Stimulated activated naive CD8-positive, alpha-beta T cell treated with anti-CD3 and anti-CD28 coated beads, Interleukin-15, Interleukin-2, amounts not matched to agents 100 ng/mL and 50 ng/mL, for 24 hours (primary cell): ENCODE measurements at regions not wholly inside any gene's neighbourhood (a gene's known extent, or its start where the extent isn't known, plus 50 kb on each side); places are given as distances from the start of the nearest gene placed in this dataset.

Experiments
- H3K27ac Mint-ChIP-seq: one replicate; pipeline ENCODE4 v1.8.0; 2021; ENCODE audit warnings: mild to moderate bottlenecking, mixed read lengths
- H3K27me3 Mint-ChIP-seq: one replicate; pipeline ENCODE4 v1.8.0; 2021; ENCODE audit warnings: mixed read lengths
- H3K36me3 Mint-ChIP-seq: one replicate; pipeline ENCODE4 v1.8.0; 2021; ENCODE audit warnings: low read depth, mixed read lengths
- H3K4me1 Mint-ChIP-seq: one replicate; pipeline ENCODE4 v1.8.0; 2021; ENCODE audit warnings: low read depth, mixed read lengths
- H3K4me3 Mint-ChIP-seq: one replicate; pipeline ENCODE4 v1.8.0; 2021; ENCODE audit warnings: mild to moderate bottlenecking, mixed read lengths
- H3K9me3 Mint-ChIP-seq: one replicate; pipeline ENCODE4 v1.8.0; 2021; ENCODE audit warnings: mixed read lengths

GRCh38 chr5:118033686-118034338 is 954.5 kb downstream of the DTWD2 start:
- no peaks in the 10 kb centered on the region for H3K4me1 Mint-ChIP-seq

GRCh38 chr5:118029807-118030206 is 958.5 kb downstream of the DTWD2 start:
- Mint-ChIP-seq H3K27ac (no peak overlapping the region), H3K4me1 (no peaks in the 10 kb centered on the region)

More at GRCh38 chr5:118033686-118034338, 954.5 kb downstream of the DTWD2 start:
- Mint-ChIP-seq H3K27ac (no peak overlapping the region), H3K27me3 (no peaks in the 10 kb centered on the region), H3K36me3 (no peaks in the 10 kb centered on the region), H3K9me3 (peaks cover 7% of the 10 kb centered on the region), H3K4me3 (no peak overlapping the region)

GRCh38 chr5:118022062-118022461 is 966.3 kb downstream of the DTWD2 start:
- no peaks in the 10 kb centered on the region for H3K27me3 Mint-ChIP-seq
- H3K27ac Mint-ChIP-seq = no peak overlapping the region
- no peaks in the 10 kb centered on the region for H3K9me3 Mint-ChIP-seq
- no peak overlapping the region for H3K4me3 Mint-ChIP-seq
- H3K4me1 Mint-ChIP-seq = no peaks in the 10 kb centered on the region
- H3K36me3 Mint-ChIP-seq = no peaks in the 10 kb centered on the region

More at GRCh38 chr5:118029807-118030206, 958.5 kb downstream of the DTWD2 start:
- H3K27me3 Mint-ChIP-seq = no peaks in the 10 kb centered on the region
- H3K9me3 Mint-ChIP-seq = peaks cover 7% of the 10 kb centered on the region
- H3K4me3 Mint-ChIP-seq = no peak overlapping the region
- no peaks in the 10 kb centered on the region for H3K36me3 Mint-ChIP-seq

- H3K9me3 Mint-ChIP-seq = no peaks in the 10 kb centered on the region
- no peak overlapping the region for H3K27ac Mint-ChIP-seq
These were observed 970.8 kb downstream of the DTWD2 start for GRCh38 chr5:118017536-118017935.

GRCh38 chr5:118016396-118016795 is 972.0 kb downstream of the DTWD2 start:
- H3K27ac Mint-ChIP-seq = no peak overlapping the region
- H3K4me1 Mint-ChIP-seq = no peaks in the 10 kb centered on the region
- H3K36me3 Mint-ChIP-seq = no peaks in the 10 kb centered on the region
- no peaks in the 10 kb centered on the region for H3K27me3 Mint-ChIP-seq
- H3K9me3 Mint-ChIP-seq = no peaks in the 10 kb centered on the region
- H3K4me3 Mint-ChIP-seq = no peak overlapping the region

More at GRCh38 chr5:118017536-118017935, 970.8 kb downstream of the DTWD2 start:
- no peak overlapping the region for H3K4me3 Mint-ChIP-seq
- no peaks in the 10 kb centered on the region for H3K4me1 Mint-ChIP-seq
- H3K36me3 Mint-ChIP-seq = no peaks in the 10 kb centered on the region
- H3K27me3 Mint-ChIP-seq = no peaks in the 10 kb centered on the region

- H3K27ac Mint-ChIP-seq = no peak overlapping the region
- H3K4me3 Mint-ChIP-seq = no peak overlapping the region
- no peaks in the 10 kb centered on the region for H3K4me1 Mint-ChIP-seq
- H3K27me3 Mint-ChIP-seq = no peaks in the 10 kb centered on the region
- no peaks in the 10 kb centered on the region for H3K9me3 Mint-ChIP-seq
- no peaks in the 10 kb centered on the region for H3K36me3 Mint-ChIP-seq
These were observed 972.8 kb downstream of the DTWD2 start for GRCh38 chr5:118015511-118015910.

GRCh38 chr5:118009741-118010297 is 978.5 kb downstream of the DTWD2 start:
- Mint-ChIP-seq H3K9me3 (no peaks in the 10 kb centered on the region), H3K27me3 (no peaks in the 10 kb centered on the region), H3K36me3 (no peaks in the 10 kb centered on the region), H3K4me1 (no peaks in the 10 kb centered on the region), H3K27ac (no peak overlapping the region), H3K4me3 (no peak overlapping the region)

GRCh38 chr5:118008779-118009178 is 979.6 kb downstream of the DTWD2 start:
- no peaks in the 10 kb centered on the region for H3K36me3 Mint-ChIP-seq
- H3K27ac Mint-ChIP-seq = no peak overlapping the region
- H3K9me3 Mint-ChIP-seq = no peaks in the 10 kb centered on the region
- no peaks in the 10 kb centered on the region for H3K27me3 Mint-ChIP-seq
- no peak overlapping the region for H3K4me3 Mint-ChIP-seq
- no peaks in the 10 kb centered on the region for H3K4me1 Mint-ChIP-seq

GRCh38 chr5:118007262-118007661 is 981.1 kb downstream of the DTWD2 start:
- H3K27me3 Mint-ChIP-seq = no peaks in the 10 kb centered on the region

GRCh38 chr5:118006219-118006618 is 982.1 kb downstream of the DTWD2 start:
- H3K27ac Mint-ChIP-seq = no peak overlapping the region
- no peak overlapping the region for H3K4me3 Mint-ChIP-seq
- H3K27me3 Mint-ChIP-seq = no peaks in the 10 kb centered on the region
- no peaks in the 10 kb centered on the region for H3K4me1 Mint-ChIP-seq
- no peaks in the 10 kb centered on the region for H3K36me3 Mint-ChIP-seq
- H3K9me3 Mint-ChIP-seq = no peaks in the 10 kb centered on the region

More at GRCh38 chr5:118007262-118007661, 981.1 kb downstream of the DTWD2 start:
- Mint-ChIP-seq H3K9me3 (no peaks in the 10 kb centered on the region), H3K4me3 (no peak overlapping the region), H3K4me1 (no peaks in the 10 kb centered on the region), H3K27ac (no peak overlapping the region), H3K36me3 (no peaks in the 10 kb centered on the region)

- H3K27ac Mint-ChIP-seq = no peak overlapping the region
- H3K4me1 Mint-ChIP-seq = no peaks in the 10 kb centered on the region
- H3K36me3 Mint-ChIP-seq = no peaks in the 10 kb centered on the region
- H3K27me3 Mint-ChIP-seq = no peaks in the 10 kb centered on the region
- no peak overlapping the region for H3K4me3 Mint-ChIP-seq
- H3K9me3 Mint-ChIP-seq = peaks cover 3% of the 10 kb centered on the region
These were observed 988.3 kb downstream of the DTWD2 start for GRCh38 chr5:117999939-118000549.

- Mint-ChIP-seq H3K27me3 (no peaks in the 10 kb centered on the region), H3K4me1 (no peaks in the 10 kb centered on the region), H3K4me3 (no peak overlapping the region), H3K27ac (no peak overlapping the region), H3K9me3 (no peaks in the 10 kb centered on the region), H3K36me3 (no peaks in the 10 kb centered on the region)
These were observed 1005.7 kb downstream of the DTWD2 start for GRCh38 chr5:117982691-117983090.

- H3K4me3 Mint-ChIP-seq = no peak overlapping the region
These were observed 1014.6 kb downstream of the DTWD2 start for GRCh38 chr5:117973785-117974184.

GRCh38 chr5:117955831-117956230 is 1032.5 kb downstream of the DTWD2 start:
- Mint-ChIP-seq H3K9me3 (peaks cover 8% of the 10 kb centered on the region), H3K27ac (no peak overlapping the region), H3K27me3 (no peaks in the 10 kb centered on the region), H3K36me3 (no peaks in the 10 kb centered on the region), H3K4me3 (no peak overlapping the region), H3K4me1 (no peaks in the 10 kb centered on the region)

More at GRCh38 chr5:117973785-117974184, 1014.6 kb downstream of the DTWD2 start:
- Mint-ChIP-seq H3K36me3 (no peaks in the 10 kb centered on the region), H3K27me3 (no peaks in the 10 kb centered on the region), H3K9me3 (no peaks in the 10 kb centered on the region), H3K4me1 (no peaks in the 10 kb centered on the region), H3K27ac (no peak overlapping the region)

- Mint-ChIP-seq H3K27me3 (no peaks in the 10 kb centered on the region), H3K27ac (no peak overlapping the region), H3K4me3 (no peak overlapping the region), H3K9me3 (peaks cover 4% of the 10 kb centered on the region), H3K36me3 (no peaks in the 10 kb centered on the region), H3K4me1 (no peaks in the 10 kb centered on the region)
These were observed 1034.0 kb downstream of the DTWD2 start for GRCh38 chr5:117954331-117954730.
